ENCODE measurements at regions not wholly inside any gene's neighbourhood (a gene's known extent, or its start where the extent isn't known, plus 50 kb on each side); places are given as distances from the start of the nearest gene placed in this dataset.

DNA sequence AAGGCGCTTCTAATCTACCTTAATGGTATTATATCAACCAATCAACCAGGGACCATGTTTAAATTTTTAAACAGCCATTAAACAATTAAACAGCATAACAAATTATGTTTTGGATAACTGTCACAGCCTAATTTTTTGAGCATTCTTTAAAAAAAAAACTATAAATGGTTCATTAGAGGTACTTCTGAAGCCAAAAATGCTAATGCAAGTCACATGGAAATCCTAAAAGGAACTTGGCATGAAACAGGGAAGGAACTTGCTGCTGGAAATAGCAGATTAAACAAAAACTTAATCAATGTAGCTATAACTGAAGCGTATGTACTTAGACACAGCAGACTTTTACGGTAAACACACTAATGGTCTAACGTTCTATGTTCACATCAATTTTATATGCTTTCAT, 190.2 kb upstream of the BTG1 start:
- TF ChIP-seq, protein P1, sequence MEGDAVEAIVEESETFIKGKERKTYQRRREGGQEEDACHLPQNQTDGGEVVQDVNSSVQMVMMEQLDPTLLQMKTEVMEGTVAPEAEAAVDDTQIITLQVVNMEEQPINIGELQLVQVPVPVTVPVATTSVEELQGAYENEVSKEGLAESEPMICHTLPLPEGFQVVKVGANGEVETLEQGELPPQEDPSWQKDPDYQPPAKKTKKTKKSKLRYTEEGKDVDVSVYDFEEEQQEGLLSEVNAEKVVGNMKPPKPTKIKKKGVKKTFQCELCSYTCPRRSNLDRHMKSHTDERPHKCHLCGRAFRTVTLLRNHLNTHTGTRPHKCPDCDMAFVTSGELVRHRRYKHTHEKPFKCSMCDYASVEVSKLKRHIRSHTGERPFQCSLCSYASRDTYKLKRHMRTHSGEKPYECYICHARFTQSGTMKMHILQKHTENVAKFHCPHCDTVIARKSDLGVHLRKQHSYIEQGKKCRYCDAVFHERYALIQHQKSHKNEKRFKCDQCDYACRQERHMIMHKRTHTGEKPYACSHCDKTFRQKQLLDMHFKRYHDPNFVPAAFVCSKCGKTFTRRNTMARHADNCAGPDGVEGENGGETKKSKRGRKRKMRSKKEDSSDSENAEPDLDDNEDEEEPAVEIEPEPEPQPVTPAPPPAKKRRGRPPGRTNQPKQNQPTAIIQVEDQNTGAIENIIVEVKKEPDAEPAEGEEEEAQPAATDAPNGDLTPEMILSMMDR (IDR thresholded peaks at IDR 0.05): no peak
- TF ChIP-seq POLR2A (IDR thresholded peaks at IDR 0.05; ENCODE audit: low read depth): no peak
